ENCODE measurements at regions not wholly inside any gene's neighbourhood (a gene's known extent, or its start where the extent isn't known, plus 50 kb on each side); places are given as distances from the start of the nearest gene placed in this dataset.

DNA sequence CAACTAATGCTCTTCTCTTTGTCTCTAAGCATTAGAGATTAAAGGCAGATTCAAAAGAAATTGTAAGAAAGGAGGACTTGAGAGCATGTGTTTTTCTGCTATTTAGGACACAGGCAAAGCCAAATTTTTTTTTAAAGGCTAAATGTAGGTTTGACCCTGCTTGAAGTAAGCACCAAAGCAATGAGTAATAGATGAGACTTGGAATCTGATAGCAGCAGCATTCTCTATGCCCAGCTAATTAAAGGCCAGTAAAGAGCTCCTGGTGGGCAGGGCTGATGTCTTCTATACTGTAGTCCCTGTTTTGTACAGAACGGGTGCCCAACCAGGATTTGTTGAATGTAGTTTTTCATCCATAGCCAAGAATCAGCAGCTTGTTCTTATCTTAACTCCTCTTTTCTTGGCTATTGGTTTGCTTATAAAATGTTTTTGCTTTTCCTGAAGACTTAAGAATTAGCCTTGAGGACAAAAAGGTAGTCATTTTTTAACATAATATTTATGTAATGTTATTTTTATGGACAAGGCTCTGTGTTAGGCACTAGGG is 179.6 kb downstream of the LMO4 start:
- in situ Hi-C loops (cut with MboI; ENCODE audit: low sequenced_read_pairs), result no loop called here

DNA sequence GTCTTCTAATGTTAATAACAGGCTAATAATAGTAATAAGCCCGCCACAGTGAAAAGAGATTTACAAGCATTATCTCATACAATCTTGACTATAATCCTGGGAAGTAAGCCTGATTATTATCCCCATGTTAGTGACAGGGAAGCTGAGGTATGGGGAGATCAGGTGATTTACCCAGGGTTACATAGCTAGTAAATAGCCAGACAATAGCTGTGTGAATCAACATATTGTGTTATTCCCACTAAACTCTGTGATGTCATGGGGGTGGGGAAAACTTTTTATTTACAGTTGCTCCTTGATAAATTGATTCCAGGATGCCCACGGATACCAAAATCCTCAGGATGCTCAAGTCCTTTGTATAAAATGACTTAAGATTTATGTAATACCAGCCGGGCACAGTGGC is 181.9 kb downstream of the LMO4 start:
- in situ Hi-C loops (cut with MboI; ENCODE audit: low sequenced_read_pairs), result no loop called here

DNA sequence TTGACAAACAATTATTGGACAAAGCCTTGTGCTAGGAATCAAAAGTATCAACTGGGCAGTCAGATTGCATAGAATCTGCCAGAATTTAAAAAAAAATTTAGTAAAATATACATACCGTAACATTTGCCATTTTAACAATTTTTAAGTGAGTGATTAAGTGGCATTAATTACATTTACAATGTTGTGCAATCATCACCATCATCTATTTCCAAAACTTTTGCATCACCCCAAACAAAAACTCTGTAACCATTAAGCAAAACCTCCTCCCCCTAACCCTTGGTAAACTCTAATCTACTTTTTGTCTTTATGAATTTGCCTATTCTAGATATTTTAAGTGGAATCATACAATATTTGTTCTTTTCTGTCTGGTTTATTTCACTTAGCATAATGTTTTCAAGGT is 182.8 kb downstream of the LMO4 start:
- in situ Hi-C loops (cut with MboI; ENCODE audit: low sequenced_read_pairs), result no loop called here

DNA sequence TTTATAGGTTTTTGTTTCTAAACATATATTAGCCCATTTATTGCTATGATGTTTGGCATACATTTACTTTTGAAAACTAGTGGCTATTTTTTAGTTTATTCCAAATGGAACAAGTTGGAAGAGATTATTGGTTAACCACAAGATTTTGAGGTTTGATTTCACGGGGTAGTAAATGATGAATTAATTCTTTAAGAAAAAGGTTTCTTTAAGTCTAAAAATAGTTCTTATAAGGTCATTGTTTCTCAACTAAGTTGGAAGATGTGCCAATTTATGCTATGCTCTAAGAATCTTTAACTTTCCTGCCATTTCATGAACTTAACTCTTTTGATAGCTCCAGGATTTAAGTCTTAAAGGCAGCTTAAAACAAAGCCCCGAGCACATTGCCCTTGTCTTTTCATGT is 183.8 kb downstream of the LMO4 start:
- in situ Hi-C loops (cut with MboI; ENCODE audit: low sequenced_read_pairs), result no loop called here

GRCh38 chr1:87513255-87513654 is 184.6 kb downstream of the LMO4 start:
- in situ Hi-C loops (cut with MboI; ENCODE audit: low sequenced_read_pairs), result no loop called here

- in situ Hi-C loops (cut with MboI; ENCODE audit: low sequenced_read_pairs), result no loop called here
Observed at GRCh38 chr1:87513966-87514660, 185.4 kb downstream of the LMO4 start.

GRCh38 chr1:87515781-87516180 is 187.1 kb downstream of the LMO4 start:
- in situ Hi-C loops (cut with MboI; ENCODE audit: low sequenced_read_pairs), result no loop called here

GRCh38 chr1:87518794-87519193 is 190.1 kb downstream of the LMO4 start:
- in situ Hi-C loops (cut with MboI; ENCODE audit: low sequenced_read_pairs), result no loop called here

DNA sequence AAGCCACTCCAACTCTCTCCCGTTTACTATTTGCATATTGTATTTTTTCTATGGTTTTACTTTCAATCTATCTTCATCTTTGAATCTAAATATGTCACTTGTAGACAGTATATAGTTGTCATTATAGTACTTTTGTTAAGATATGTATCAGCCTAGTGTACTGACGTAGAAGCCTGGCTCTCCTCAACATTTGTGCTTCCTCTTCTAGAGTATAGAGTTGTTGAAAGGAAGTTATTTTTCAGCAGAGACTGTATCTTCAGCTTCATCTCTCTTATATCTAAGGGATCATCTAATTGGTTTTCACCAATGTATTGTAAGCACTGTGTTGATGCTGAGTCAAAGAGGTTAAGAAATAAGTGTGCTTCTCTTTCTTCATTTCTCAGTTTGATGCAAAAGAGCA is 192.8 kb downstream of the LMO4 start:
- in situ Hi-C loops (cut with MboI; ENCODE audit: low sequenced_read_pairs), result no loop called here

DNA sequence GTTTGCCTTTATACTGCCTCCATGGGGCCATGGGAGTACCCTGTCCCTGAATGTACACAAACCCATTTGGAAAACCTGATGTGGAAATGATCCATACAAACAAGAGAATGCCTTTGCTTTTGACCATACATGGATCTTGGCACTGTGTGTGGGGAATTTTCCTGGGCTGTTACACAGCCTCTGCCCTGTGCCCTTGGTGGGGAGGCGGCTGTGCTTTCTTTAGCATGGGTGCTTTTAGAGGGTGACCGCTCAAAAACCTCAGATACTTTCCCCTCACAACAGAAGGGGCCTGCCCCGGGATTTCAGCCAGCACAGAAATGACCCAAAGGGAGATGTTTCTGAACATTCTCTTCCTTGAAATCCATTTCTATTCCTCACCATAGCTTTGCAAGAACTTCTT is 194.8 kb downstream of the LMO4 start:
- in situ Hi-C loops (cut with MboI; ENCODE audit: low sequenced_read_pairs), result no loop called here

- in situ Hi-C loops (cut with MboI; ENCODE audit: low sequenced_read_pairs), result no loop called here
Observed at GRCh38 chr1:87524021-87524754, 195.5 kb downstream of the LMO4 start.

- in situ Hi-C loops (cut with MboI; ENCODE audit: low sequenced_read_pairs), result no loop called here
Observed at GRCh38 chr1:87528754-87529517, 200.3 kb downstream of the LMO4 start.

DNA sequence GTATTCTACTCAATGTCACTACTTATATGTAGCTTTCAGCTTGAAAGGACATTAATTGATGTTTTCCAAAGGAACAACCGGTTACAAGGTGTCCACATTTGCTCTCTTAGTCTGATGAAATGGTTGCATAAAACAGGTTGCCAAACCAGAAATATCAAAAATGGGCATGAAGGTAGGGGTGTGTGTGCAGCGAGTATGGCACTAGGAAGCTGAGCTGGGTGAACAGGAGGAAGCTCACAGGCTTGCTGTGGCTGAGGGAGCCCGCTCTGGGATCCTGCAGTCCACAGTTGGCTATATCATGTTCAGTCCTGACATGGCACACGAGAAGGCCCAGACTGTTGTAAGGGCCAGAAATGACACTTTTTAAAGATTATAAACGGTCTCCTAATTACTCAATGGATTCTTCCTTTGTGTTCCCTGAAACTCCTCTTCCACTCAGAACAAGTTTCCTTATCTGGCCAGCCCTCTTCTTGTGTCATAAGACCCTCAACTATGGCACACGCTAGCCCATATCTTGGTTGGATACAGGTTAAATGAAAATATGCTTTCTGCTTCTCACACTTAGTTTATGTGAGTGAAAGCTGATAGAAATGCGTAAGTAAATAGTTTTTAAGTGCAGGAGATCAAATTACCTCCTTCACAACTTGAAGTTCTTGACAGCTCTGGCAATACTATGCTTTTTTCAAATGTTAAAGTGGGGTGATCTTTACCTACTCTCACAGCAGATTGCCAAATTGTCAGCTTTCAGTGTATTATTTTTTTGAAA is 201.5 kb downstream of the LMO4 start:
- in situ Hi-C loops (cut with MboI; ENCODE audit: low sequenced_read_pairs), result no loop called here

- in situ Hi-C loops (cut with MboI; ENCODE audit: low sequenced_read_pairs), result no loop called here
Observed at GRCh38 chr1:87535551-87535950, 206.9 kb downstream of the LMO4 start.

- in situ Hi-C loops (cut with MboI; ENCODE audit: low sequenced_read_pairs), result no loop called here
Observed at GRCh38 chr1:87539147-87539546, 210.5 kb downstream of the LMO4 start.

DNA sequence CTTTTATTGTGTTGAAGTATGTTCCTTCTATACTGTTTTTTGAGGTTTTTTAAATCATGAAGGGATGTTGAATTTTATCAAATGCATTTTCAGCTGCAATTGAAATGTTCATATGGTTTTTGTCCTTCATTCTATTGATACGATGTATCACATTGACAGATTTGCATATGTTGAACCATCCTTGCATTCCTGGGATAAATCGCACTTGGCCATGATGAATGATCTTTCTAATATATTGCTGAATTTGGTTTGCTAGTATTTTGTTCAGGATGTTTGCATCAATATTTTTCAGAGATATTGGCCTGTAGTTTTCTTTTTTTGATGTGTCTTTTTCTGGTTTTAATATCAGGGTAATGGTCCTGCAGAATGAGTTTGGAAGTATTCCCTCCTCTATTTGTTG is 214.0 kb downstream of the LMO4 start:
- in situ Hi-C loops (cut with MboI; ENCODE audit: low sequenced_read_pairs), result no loop called here

DNA sequence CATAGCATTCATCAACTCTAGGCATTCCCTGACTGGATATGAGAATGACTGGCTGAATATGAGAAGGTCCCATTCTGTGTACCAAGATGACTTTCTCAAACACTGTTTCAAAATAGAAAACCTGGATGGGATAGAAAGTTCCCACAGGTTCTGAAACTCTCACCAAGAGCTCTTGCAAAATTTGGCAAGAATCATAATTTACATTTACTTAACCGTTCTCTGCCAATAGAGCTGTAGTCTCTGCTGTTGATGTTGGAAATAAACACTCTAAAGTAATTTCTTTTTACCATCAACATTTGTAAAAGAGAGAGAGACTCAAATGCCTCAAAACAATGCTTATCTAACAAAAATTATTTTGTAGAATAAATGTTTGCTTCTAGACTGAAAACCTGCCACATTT is 221.1 kb downstream of the LMO4 start:
- in situ Hi-C loops (cut with MboI; ENCODE audit: low sequenced_read_pairs), result no loop called here

- in situ Hi-C loops (cut with MboI; ENCODE audit: low sequenced_read_pairs), result no loop called here
Observed at GRCh38 chr1:87553511-87553910, 224.8 kb downstream of the LMO4 start.

DNA sequence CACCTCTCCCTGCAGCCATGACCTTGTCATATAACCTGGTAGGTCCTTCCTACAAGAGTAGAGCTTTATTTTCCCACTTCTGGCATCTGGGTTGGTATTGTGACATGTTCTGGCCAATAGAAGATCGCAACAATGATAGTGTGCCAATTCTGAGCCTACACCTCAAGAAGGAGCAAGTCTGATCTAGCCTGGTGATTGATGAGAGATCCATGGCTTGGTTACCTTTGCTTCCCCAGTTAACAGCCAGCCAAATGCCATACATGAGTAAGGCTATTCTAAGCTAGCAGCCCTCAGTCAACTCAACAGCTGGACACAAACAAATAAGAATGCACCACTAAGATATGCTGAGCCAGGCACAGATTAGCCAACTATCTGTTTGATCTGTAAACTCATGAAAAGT is 226.7 kb downstream of the LMO4 start:
- in situ Hi-C loops (cut with MboI; ENCODE audit: low sequenced_read_pairs), result no loop called here

DNA sequence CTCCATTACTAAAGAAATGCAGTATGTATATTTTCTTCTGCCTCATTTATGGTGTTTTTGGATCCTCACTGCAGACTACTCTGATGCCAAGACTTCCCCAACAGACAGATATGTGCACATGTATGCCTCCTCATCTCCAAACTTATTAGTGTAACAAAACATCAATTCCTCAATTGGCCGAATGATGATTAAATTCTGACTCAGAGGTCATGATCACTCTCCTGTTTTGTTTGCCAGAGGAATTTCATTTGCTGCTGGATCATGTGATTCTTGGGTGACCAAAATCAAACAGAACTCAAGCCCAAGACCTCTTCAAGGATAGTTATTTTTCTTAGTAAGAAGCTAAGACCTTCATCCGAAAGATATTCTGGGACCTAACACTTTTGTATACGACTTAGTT is 227.6 kb downstream of the LMO4 start:
- in situ Hi-C loops (cut with MboI; ENCODE audit: low sequenced_read_pairs), result no loop called here

GRCh38 chr1:87558921-87559320 is 230.2 kb downstream of the LMO4 start:
- in situ Hi-C loops (cut with MboI; ENCODE audit: low sequenced_read_pairs), result no loop called here
